GM12878 (cell line): ENCODE measurements at regions not wholly inside any gene's neighbourhood (a gene's known extent, or its start where the extent isn't known, plus 50 kb on each side); places are given as distances from the start of the nearest gene placed in this dataset.
A peak's percentile ranks its signal among the peaks of the same experiment; 100 is the strongest.
"Not testable (repeated sequence)": the region's sequence is repeated elsewhere in the genome, so short reads cannot be mapped to it uniquely, and the experiment has no call there.

Source experiments
- ATAC-seq: fragments of 200-7000 bp; cut with Tn5 transposase; 3 replicates; pipeline ENCODE4 v1.9.1; 2020; ENCODE audit warnings: mild to moderate bottlenecking, moderate library complexity
- BruUV-seq: library from RNA; stranded (reverse); fragments of 400-500 nt; replicated peaks from 2 replicates; lab custom pipeline; 2021; lab: Mats Ljungman, UMichigan
- CTCF ChIA-PET: fragments of 300-600 bp; sonication (Branson Sonifier 250); formaldehyde crosslinking; extraction: SDS; loops from one replicate; lab custom pipeline; 2021; ENCODE audit warnings: inconsistent platforms; lab: Yijun Ruan, JAX
- POLR2A ChIA-PET: fragments of 350-600 bp; formaldehyde crosslinking; extraction: SDS; loops from one replicate; lab custom pipeline; 2021; ENCODE audit warnings: inconsistent platforms; lab: Charles Lee
- RAD21 ChIA-PET: fragments of 300-600 bp; sonication (Branson Sonifier 250); formaldehyde crosslinking; loops from one replicate; lab custom pipeline; 2023; ENCODE audit warnings: antibody characterized with exemption; ENCODE audit not compliant: unreplicated experiment; lab: Charles Lee
- SMC1A ChIA-PET: fragments of 300-600 bp; sonication (Branson Sonifier 250); formaldehyde crosslinking; loops from one replicate; lab custom pipeline; 2023; ENCODE audit not compliant: unreplicated experiment, uncharacterized antibody; lab: Charles Lee
- DNase-seq: peaks from one replicate; pipeline ENCODE4 v3.0.0-alpha.2; 2011; ENCODE audit warnings: low read depth, low spot score
- FAIRE-seq: peaks from 3 replicates; lab custom pipeline; 2011; peaks lifted over from hg19 to GRCh38; lab: Jason Lieb, UNC
- H2AFZ ChIP-seq: 2 replicates; pipeline ENCODE4 v1.6.0; 2011; ENCODE audit warnings: low read depth, low read length, control low read depth; ENCODE audit not compliant: control insufficient read depth
- H3K27ac ChIP-seq: 2 replicates; pipeline ENCODE4 v1.5.1; 2011; ENCODE audit warnings: control low read depth; ENCODE audit not compliant: control insufficient read depth, insufficient read depth
- H3K27me3 ChIP-seq, 2 experiments: replicated peaks in 1 of 2; 2 replicates each; pipeline versions ENCODE4 v1.6.0 to v1.6.1; 2011; ENCODE audit warnings: low read length in 1 of 2; ENCODE audit not compliant: control insufficient read depth in 2 of 2, insufficient read depth in 2 of 2
- H3K36me3 ChIP-seq, 2 experiments: 2 replicates each; pipeline ENCODE4 v1.5.1; 2011; ENCODE audit warnings: low read length in 1 of 2; ENCODE audit not compliant: control insufficient read depth in 2 of 2, insufficient read depth in 2 of 2
- H3K4me1 ChIP-seq: 2 replicates; pipeline ENCODE4 v1.6.1; 2011; ENCODE audit warnings: mild to moderate bottlenecking, low read length, moderate library complexity, mixed read lengths; ENCODE audit not compliant: control insufficient read depth, insufficient read depth
- H3K4me2 ChIP-seq: 2 replicates; pipeline ENCODE4 v1.6.0; 2011; ENCODE audit warnings: control low read depth; ENCODE audit not compliant: control insufficient read depth, insufficient read depth
- H3K4me3 ChIP-seq: fragments of 200-600 bp; sonication (generic); 2 replicates; pipeline ENCODE4 v1.5.1; 2016
- H3K79me2 ChIP-seq: 2 replicates; pipeline ENCODE4 v1.6.0; 2011; ENCODE audit warnings: low read length; ENCODE audit not compliant: control insufficient read depth, insufficient read depth
- H3K9ac ChIP-seq: 2 replicates; pipeline ENCODE4 v1.8.0; 2011; ENCODE audit warnings: low read length, control low read depth, mixed read lengths; ENCODE audit not compliant: control insufficient read depth, insufficient read depth
- H3K9me3 ChIP-seq: replicated peaks from 3 replicates; pipeline ENCODE4 v1.5.1; 2011; ENCODE audit warnings: mild to moderate bottlenecking, low read length; ENCODE audit not compliant: control insufficient read depth, insufficient read depth
- H4K20me1 ChIP-seq: 2 replicates; pipeline ENCODE4 v1.6.0; 2011; ENCODE audit not compliant: control insufficient read depth, insufficient read depth
- EED ChIP-seq: sonication (generic); IDR thresholded peaks from 2 replicates; pipeline ENCODE4 v1.6.1; 2016; ENCODE audit warnings: antibody characterized with exemption, low read depth
- TARDBP ChIP-seq: IDR thresholded peaks from 2 replicates; pipeline ENCODE4 v1.6.1; 2016; ENCODE audit warnings: borderline replicate concordance
- WGBS: methylation state at CpG from one replicate; pipeline ENCODE4 v1.1.6; 2016; ENCODE audit warnings: low lambda C conversion rate; ENCODE audit not compliant: insufficient replicate concordance, insufficient coverage; ENCODE audit errors: missing lambda C conversion rate; 5-methylcytosine and 5-hydroxymethylcytosine counted together
- in situ Hi-C: fragments of 300-500 bp; cut with MboI; formaldehyde crosslinking; loops from 9 replicates; pipeline ENCODE4 v1.14.3; 2018; ENCODE audit warnings: mixed read lengths
- intact Hi-C: fragments of 100-400 bp; cut with micrococcal nuclease; formaldehyde crosslinking; loops from one replicate; pipeline ENCODE4 v1.14.2; 2022; ENCODE audit not compliant: unreplicated experiment

DNA sequence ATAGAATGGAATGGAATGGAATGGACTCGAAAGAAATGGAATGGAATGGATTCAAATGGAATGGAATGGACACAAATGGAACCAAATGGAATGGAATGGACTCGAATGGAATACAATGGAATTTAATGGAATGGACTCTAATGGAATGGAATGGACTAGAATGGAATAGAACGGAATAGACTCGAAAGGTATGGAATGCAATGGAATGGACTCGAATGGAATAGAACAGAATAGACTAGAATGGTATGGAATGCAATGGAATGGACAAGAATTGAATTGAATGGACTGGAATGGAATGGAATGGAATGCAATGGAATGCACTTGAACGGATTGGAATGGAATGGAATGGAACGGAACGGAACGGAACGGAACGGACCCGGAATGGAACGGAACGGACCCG is 101.7 kb upstream of the FBXO28 start:
- H3K27me3 ChIP-seq, ATAC-seq, CTCF ChIA-PET, H3K4me2 ChIP-seq, H3K4me1 ChIP-seq, intact Hi-C loops, POLR2A ChIA-PET, BruUV-seq, H3K79me2 ChIP-seq, FAIRE-seq, in situ Hi-C loops, H3K27ac ChIP-seq, DNase-seq, H3K4me3 ChIP-seq, H4K20me1 ChIP-seq, H2AFZ ChIP-seq, H3K36me3 ChIP-seq, RAD21 ChIA-PET, SMC1A ChIA-PET, H3K9ac ChIP-seq: not testable (repeated sequence)
- H3K9me3 ChIP-seq, result peaks cover 15% of the 10 kb centered on the region
- peak; percentile 6; the same call in 1 of the 2 replicates for TF ChIP-seq EED
- WGBS, result 74% methylated on average over 15 of the region's 15 CpGs

DNA sequence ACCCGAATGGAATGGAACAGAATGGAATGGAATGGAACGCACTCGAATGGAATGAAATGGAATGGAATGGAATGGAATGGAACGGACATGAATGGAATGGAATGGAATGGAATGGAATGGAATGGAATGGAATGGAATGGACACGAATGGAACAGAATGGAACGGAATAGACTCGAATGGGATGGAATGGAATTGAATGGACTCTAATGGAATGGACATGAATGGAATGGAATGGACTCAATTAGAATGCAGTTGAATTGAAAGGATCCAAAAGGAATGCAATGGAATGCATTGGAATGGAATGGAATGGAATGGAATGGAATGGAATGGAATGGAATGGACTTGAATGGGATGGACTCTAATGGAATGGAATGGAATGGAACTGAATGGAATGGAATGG is 102.2 kb upstream of the FBXO28 start:
- DNase-seq, ATAC-seq, RAD21 ChIA-PET, FAIRE-seq, POLR2A ChIA-PET, H4K20me1 ChIP-seq, CTCF ChIA-PET: not testable (repeated sequence)
- WGBS, result 100% methylated on average over 4 of the region's 7 CpGs
- peak; percentile 28; the same call in 1 of the 2 replicates for TF ChIP-seq TARDBP
- TF ChIP-seq, all 136 proteins: peak for 1; not testable (repeated sequence) for 135
- H3K4me3 ChIP-seq, BruUV-seq, H3K27ac ChIP-seq, intact Hi-C loops, H3K4me1 ChIP-seq, H3K4me2 ChIP-seq, SMC1A ChIA-PET, H3K27me3 ChIP-seq, H3K79me2 ChIP-seq, H2AFZ ChIP-seq, in situ Hi-C loops, H3K9ac ChIP-seq, H3K36me3 ChIP-seq: not testable (repeated sequence)
- peaks cover 15% of the 10 kb centered on the region for H3K9me3 ChIP-seq

DNA sequence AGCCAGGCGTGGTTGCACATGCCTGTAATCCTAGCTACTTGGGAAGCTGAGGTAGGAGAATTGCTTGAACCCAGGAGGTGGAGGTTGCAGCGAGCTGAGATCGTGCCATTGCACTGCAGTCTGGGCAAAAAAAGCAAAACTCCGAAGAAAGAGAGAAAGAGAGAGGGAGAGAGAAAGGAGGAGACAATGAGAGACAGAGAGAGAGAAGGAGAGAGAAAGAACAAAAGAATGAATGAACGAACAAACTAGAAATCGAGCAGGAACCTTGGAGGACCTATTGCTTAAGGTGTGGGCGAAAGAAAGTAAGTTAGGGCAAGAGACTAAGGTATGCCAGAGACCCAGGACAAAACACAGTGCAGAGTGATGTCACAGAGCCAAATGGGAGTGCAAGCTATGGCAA is 102.8 kb upstream of the FBXO28 start:
- ATAC-seq, H3K27ac ChIP-seq, DNase-seq, BruUV-seq, H3K27me3 ChIP-seq, H3K4me1 ChIP-seq, H3K36me3 ChIP-seq, H4K20me1 ChIP-seq, intact Hi-C loops, H2AFZ ChIP-seq, CTCF ChIA-PET, H3K4me2 ChIP-seq, H3K4me3 ChIP-seq, SMC1A ChIA-PET, FAIRE-seq, H3K9ac ChIP-seq, RAD21 ChIA-PET, POLR2A ChIA-PET, H3K79me2 ChIP-seq, in situ Hi-C loops: not testable (repeated sequence)
- 95% methylated on average over 4 of the region's 7 CpGs for WGBS
- H3K9me3 ChIP-seq, result peaks cover 15% of the 10 kb centered on the region

DNA sequence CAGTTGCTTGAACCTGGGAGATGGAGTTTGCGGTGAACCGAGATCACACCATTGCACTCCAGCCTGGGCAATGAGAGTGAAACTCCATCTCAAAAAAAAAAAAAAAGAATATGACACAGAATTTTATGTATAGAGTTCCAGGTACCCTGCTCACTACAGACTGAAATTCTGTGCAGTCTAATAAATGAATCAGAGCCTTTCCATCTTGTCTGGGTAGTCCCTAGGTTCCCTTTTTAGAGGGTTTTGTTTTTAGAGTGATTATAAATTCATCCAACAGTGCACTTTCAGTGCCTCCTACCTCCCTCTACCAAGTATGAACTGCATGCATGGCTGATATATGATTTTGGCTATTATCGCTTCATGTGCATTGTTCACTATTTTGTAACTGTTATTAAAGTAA is 107.9 kb upstream of the FBXO28 start:
- H3K4me2 ChIP-seq, BruUV-seq, CTCF ChIA-PET, ATAC-seq, POLR2A ChIA-PET, in situ Hi-C loops, DNase-seq, RAD21 ChIA-PET, H3K4me1 ChIP-seq, FAIRE-seq, H3K9ac ChIP-seq, H3K4me3 ChIP-seq, H4K20me1 ChIP-seq, H3K36me3 ChIP-seq, H3K27me3 ChIP-seq, H3K79me2 ChIP-seq, H3K27ac ChIP-seq, H3K9me3 ChIP-seq, H2AFZ ChIP-seq: not testable (repeated sequence)
- 67% methylated on average over 3 of the region's 3 CpGs for WGBS
- intact Hi-C loops, result loop anchor here (10.0 kb wide), 1 partner anchor 311 kb away; no protein-coding TSS in a partner anchor
- SMC1A ChIA-PET, result interaction anchor here (1.2 kb wide), 1 partner anchor 15 kb away, joined by 3 read pairs; no protein-coding TSS in a partner anchor
